Caco-2 (cell line): ENCODE measurements at regions not wholly inside any gene's neighbourhood (a gene's known extent, or its start where the extent isn't known, plus 50 kb on each side); places are given as distances from the start of the nearest gene placed in this dataset.

Experiments
- BruUV-seq: library from RNA; stranded (reverse); fragments of 400-500 nt; replicated peaks from 2 replicates; lab custom pipeline; 2021; lab: Mats Ljungman, UMichigan
- CTCF ChIA-PET: fragments of 300-600 bp; sonication (Branson Sonifier 250); formaldehyde crosslinking; loops from one replicate; lab custom pipeline; 2022; ENCODE audit warnings: antibody characterized with exemption; lab: Charles Lee
- POLR2A ChIA-PET: fragments of 300-600 bp; sonication (Branson Sonifier 250); formaldehyde crosslinking; loops from one replicate; lab custom pipeline; 2022; ENCODE audit warnings: antibody characterized with exemption; lab: Charles Lee
- DNase-seq, 2 experiments: peaks; one replicate each; pipeline versions ENCODE4 v3.0.0 to v3.0.0-alpha.2; 2020 to 2022
- H3K27me3 ChIP-seq: replicated peaks from 2 replicates; pipeline ENCODE4 v1.6.0; 2011; ENCODE audit warnings: low read length; ENCODE audit not compliant: control insufficient read depth, insufficient read depth
- H3K36me3 ChIP-seq: 2 replicates; pipeline ENCODE4 v1.5.1; 2011; ENCODE audit warnings: low read length; ENCODE audit not compliant: control insufficient read depth, insufficient read depth
- H3K4me1 ChIP-seq: fragments of 250-450 bp; sonication (Bioruptor Pico); 2 replicates; pipeline ENCODE4 v1.5.1; 2020; ENCODE audit warnings: mild to moderate bottlenecking
- H3K4me3 ChIP-seq: 2 replicates; pipeline ENCODE4 v1.5.1; 2011; ENCODE audit warnings: low read depth, mild to moderate bottlenecking, control low read depth, low read length
- H3K9me3 ChIP-seq: fragments of 250-450 bp; sonication (Bioruptor Pico); 2 replicates; pipeline ENCODE4 v1.5.1; 2020; ENCODE audit warnings: mild to moderate bottlenecking, moderate library complexity
- H3K27ac Mint-ChIP-seq: one replicate; pipeline ENCODE4 v1.8.0; 2022; ENCODE audit warnings: mixed read lengths; ENCODE audit not compliant: unreplicated experiment
- H3K27me3 Mint-ChIP-seq: one replicate; pipeline ENCODE4 v1.8.0; 2022; ENCODE audit warnings: mixed read lengths; ENCODE audit not compliant: insufficient read depth, unreplicated experiment
- H3K36me3 Mint-ChIP-seq: one replicate; pipeline ENCODE4 v1.8.0; 2022; ENCODE audit warnings: mild to moderate bottlenecking, mixed read lengths; ENCODE audit not compliant: insufficient read depth, unreplicated experiment
- H3K4me1 Mint-ChIP-seq: one replicate; pipeline ENCODE4 v1.8.0; 2022; ENCODE audit warnings: low read depth, mixed read lengths; ENCODE audit not compliant: unreplicated experiment
- H3K4me3 Mint-ChIP-seq: one replicate; pipeline ENCODE4 v1.8.0; 2022; ENCODE audit warnings: mild to moderate bottlenecking, moderate library complexity, mixed read lengths; ENCODE audit not compliant: unreplicated experiment
- H3K9me3 Mint-ChIP-seq: one replicate; pipeline ENCODE4 v1.8.0; 2022; ENCODE audit warnings: mixed read lengths; ENCODE audit not compliant: unreplicated experiment
- intact Hi-C: fragments of 100-400 bp; cut with micrococcal nuclease; formaldehyde crosslinking; loops from one replicate; pipeline ENCODE4 v1.10.0; 2022; ENCODE audit not compliant: unreplicated experiment
- TF ChIP-seq, protein P1 (sequence below), 2 experiments: fragments of 200-600 bp in 1 of 2; IDR thresholded peaks; 1 replicate in 1 of 2; 2 replicates in 1 of 2; pipeline versions ENCODE4 v1.5.1 to v1.8.0; 2011 to 2022; ENCODE audit warnings: antibody characterized with exemption in 1 of 2, control low read depth in 1 of 2, inconsistent platforms in 1 of 2, low read depth in 1 of 2, low read length in 1 of 2, mild to moderate bottlenecking in 1 of 2, moderate library complexity in 1 of 2; ENCODE audit not compliant: insufficient read depth in 1 of 2, severe bottlenecking in 1 of 2, unreplicated experiment in 1 of 2

GRCh38 chr10:42962902-42963231 lies 114.0 kb upstream of the RET start:
- H3K4me3 Mint-ChIP-seq, result no peak overlapping the region
- no TSS peak for BruUV-seq
- DNase-seq, result peak in 1 of 2 experiments; percentile 23

DNA sequence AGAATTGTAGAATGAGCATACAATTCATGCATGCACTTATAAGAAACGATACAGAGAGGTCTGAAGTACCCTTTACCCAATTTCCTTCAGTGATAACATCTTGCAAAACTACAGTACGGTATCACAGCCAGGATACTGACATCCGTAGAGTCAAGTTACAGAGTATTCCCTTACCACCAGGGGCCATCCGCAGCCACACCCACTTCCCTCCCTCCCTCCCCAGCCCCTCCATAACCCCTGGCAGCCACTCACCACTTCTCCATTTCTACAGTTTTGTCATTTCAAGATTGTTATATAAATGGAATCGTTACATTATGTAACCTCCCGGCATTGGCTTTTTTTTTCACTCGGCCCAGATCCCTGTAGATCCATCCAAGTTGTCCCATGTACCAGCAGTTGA lies 113.6 kb upstream of the RET start:
- BruUV-seq, result no TSS peak
- H3K4me1 ChIP-seq, result no peaks in the 10 kb centered on the region
- Mint-ChIP-seq H3K4me1 (no peaks in the 10 kb centered on the region), H3K27ac (no peak overlapping the region), H3K27me3 (peaks cover 15% of the 10 kb centered on the region), H3K9me3 (no peaks in the 10 kb centered on the region), H3K4me3 (no peak overlapping the region), H3K36me3 (no peaks in the 10 kb centered on the region)
- ChIA-PET POLR2A (no interaction called here), CTCF (no interaction called here)
- intact Hi-C loops, result no loop called here
- no peaks in the 10 kb centered on the region for H3K36me3 ChIP-seq
- no peaks in the 10 kb centered on the region for H3K27me3 ChIP-seq
- TF ChIP-seq, protein P1, sequence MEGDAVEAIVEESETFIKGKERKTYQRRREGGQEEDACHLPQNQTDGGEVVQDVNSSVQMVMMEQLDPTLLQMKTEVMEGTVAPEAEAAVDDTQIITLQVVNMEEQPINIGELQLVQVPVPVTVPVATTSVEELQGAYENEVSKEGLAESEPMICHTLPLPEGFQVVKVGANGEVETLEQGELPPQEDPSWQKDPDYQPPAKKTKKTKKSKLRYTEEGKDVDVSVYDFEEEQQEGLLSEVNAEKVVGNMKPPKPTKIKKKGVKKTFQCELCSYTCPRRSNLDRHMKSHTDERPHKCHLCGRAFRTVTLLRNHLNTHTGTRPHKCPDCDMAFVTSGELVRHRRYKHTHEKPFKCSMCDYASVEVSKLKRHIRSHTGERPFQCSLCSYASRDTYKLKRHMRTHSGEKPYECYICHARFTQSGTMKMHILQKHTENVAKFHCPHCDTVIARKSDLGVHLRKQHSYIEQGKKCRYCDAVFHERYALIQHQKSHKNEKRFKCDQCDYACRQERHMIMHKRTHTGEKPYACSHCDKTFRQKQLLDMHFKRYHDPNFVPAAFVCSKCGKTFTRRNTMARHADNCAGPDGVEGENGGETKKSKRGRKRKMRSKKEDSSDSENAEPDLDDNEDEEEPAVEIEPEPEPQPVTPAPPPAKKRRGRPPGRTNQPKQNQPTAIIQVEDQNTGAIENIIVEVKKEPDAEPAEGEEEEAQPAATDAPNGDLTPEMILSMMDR (IDR thresholded peaks at IDR 0.05; ENCODE audit: insufficient read depth in 1 of 2, low read depth in 1 of 2, low read length in 1 of 2, severe bottlenecking in 1 of 2, unreplicated experiment in 1 of 2), result no peak
- no peaks in the 10 kb centered on the region for H3K9me3 ChIP-seq
- no peak overlapping the region for H3K4me3 ChIP-seq
- DNase-seq, result no peak

More at GRCh38 chr10:42962902-42963231, 114.0 kb upstream of the RET start:
- Mint-ChIP-seq H3K9me3 (no peaks in the 10 kb centered on the region), H3K4me1 (no peaks in the 10 kb centered on the region), H3K27ac (no peak overlapping the region), H3K36me3 (no peaks in the 10 kb centered on the region), H3K27me3 (peaks cover 11% of the 10 kb centered on the region)
- no peaks in the 10 kb centered on the region for H3K36me3 ChIP-seq
- ChIA-PET POLR2A (no interaction called here), CTCF (no interaction called here)
- H3K9me3 ChIP-seq, result no peaks in the 10 kb centered on the region
- TF ChIP-seq, protein P1 (IDR thresholded peaks at IDR 0.05; ENCODE audit: insufficient read depth in 1 of 2, low read depth in 1 of 2, low read length in 1 of 2, severe bottlenecking in 1 of 2, unreplicated experiment in 1 of 2), result no peak
- H3K4me1 ChIP-seq, result no peaks in the 10 kb centered on the region
- intact Hi-C loops, result no loop called here
- H3K27me3 ChIP-seq, result no peaks in the 10 kb centered on the region
- H3K4me3 ChIP-seq, result no peak overlapping the region

DNA sequence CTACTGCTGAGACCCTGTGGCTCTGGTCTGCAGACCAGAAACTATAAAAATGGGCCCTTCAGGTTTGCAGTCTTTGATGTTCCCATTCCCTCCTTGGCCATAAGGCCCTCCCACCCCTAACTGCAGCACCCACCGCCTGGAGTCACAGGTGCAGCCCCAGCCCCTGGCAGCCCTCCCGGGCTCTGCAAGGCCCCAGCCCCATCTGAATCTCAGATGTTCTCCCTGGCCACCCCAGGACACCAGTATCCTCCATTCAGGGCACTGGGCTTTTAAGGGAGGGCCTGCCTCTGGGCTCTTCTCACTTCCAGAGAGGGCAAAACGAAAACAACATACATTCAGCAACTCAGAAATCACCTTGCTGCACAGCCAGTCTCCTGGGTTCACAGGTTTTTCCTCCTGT lies 107.7 kb upstream of the RET start:
- Histone ChIP-seq H3K9me3 (no peaks in the 10 kb centered on the region), H3K36me3 (no peaks in the 10 kb centered on the region), H3K4me1 (no peaks in the 10 kb centered on the region), H3K4me3 (no peak overlapping the region), H3K27me3 (no peaks in the 10 kb centered on the region)
- H3K36me3 Mint-ChIP-seq, result no peaks in the 10 kb centered on the region
- TF ChIP-seq, protein P1 (IDR thresholded peaks at IDR 0.05; ENCODE audit: insufficient read depth in 1 of 2, low read depth in 1 of 2, low read length in 1 of 2, severe bottlenecking in 1 of 2, unreplicated experiment in 1 of 2), result no peak
- H3K27me3 Mint-ChIP-seq, result peaks cover 17% of the 10 kb centered on the region
- DNase-seq, result no peak
- H3K27ac Mint-ChIP-seq, result no peak overlapping the region
- intact Hi-C loops, result no loop called here
- no TSS peak for BruUV-seq
- ChIA-PET POLR2A (no interaction called here), CTCF (no interaction called here)
- H3K9me3 Mint-ChIP-seq, result no peaks in the 10 kb centered on the region
- no peaks in the 10 kb centered on the region for H3K4me1 Mint-ChIP-seq
- H3K4me3 Mint-ChIP-seq, result no peak overlapping the region
